MM.1S (cell line): ENCODE measurements at regions not wholly inside any gene's neighbourhood (a gene's known extent, or its start where the extent isn't known, plus 50 kb on each side); places are given as distances from the start of the nearest gene placed in this dataset.

Experiments used
- DNase-seq: peaks from one replicate; pipeline ENCODE4 v3.0.0-alpha.2; 2015
- H2AFZ ChIP-seq: fragments of 300-600 bp; sonication (generic); 2 replicates; pipeline ENCODE4 v1.6.0; 2016; ENCODE audit warnings: antibody characterized with exemption, low read length
- H3F3A ChIP-seq: fragments of 300-600 bp; sonication (generic); 2 replicates; pipeline ENCODE4 v1.6.1; 2016; ENCODE audit warnings: mild to moderate bottlenecking, antibody characterized with exemption, low read length, moderate library complexity, mixed read lengths; ENCODE audit not compliant: insufficient read depth
- H3K27ac ChIP-seq: fragments of 300-600 bp; sonication (generic); 2 replicates; pipeline ENCODE4 v1.5.1; 2016; ENCODE audit warnings: mild to moderate bottlenecking, low read length
- H3K27me3 ChIP-seq: fragments of 300-600 bp; sonication (generic); replicated peaks from 2 replicates; pipeline ENCODE4 v1.6.0; 2016; ENCODE audit warnings: low read length; ENCODE audit not compliant: insufficient read depth
- H3K36me3 ChIP-seq: fragments of 300-600 bp; sonication (generic); replicated peaks from 2 replicates; pipeline ENCODE4 v1.6.1; 2016; ENCODE audit warnings: mild to moderate bottlenecking, low read length, mixed read lengths; ENCODE audit not compliant: insufficient read depth
- H3K4me1 ChIP-seq: fragments of 300-600 bp; sonication (generic); 2 replicates; pipeline ENCODE4 v1.6.1; 2016; ENCODE audit warnings: low read length, mixed read lengths
- H3K4me2 ChIP-seq: fragments of 300-600 bp; sonication (generic); 2 replicates; pipeline ENCODE4 v1.6.0; 2016; ENCODE audit warnings: low read depth, low read length
- H3K4me3 ChIP-seq: fragments of 300-600 bp; sonication (generic); 2 replicates; pipeline ENCODE4 v1.5.1; 2016; ENCODE audit warnings: low read length, mixed read lengths
- H3K79me2 ChIP-seq: fragments of 300-600 bp; sonication (generic); 2 replicates; pipeline ENCODE4 v1.6.1; 2016; ENCODE audit warnings: mixed run types, low read length, mixed read lengths
- H3K9ac ChIP-seq: fragments of 300-600 bp; sonication (generic); 2 replicates; pipeline ENCODE4 v1.6.1; 2016; ENCODE audit warnings: low read length, mixed read lengths
- H3K9me2 ChIP-seq: fragments of 300-600 bp; sonication (generic); replicated peaks from 2 replicates; pipeline ENCODE4 v1.6.1; 2016; ENCODE audit warnings: mild to moderate bottlenecking, low read length, mixed read lengths; ENCODE audit not compliant: insufficient read depth
- H3K9me3 ChIP-seq: fragments of 300-600 bp; sonication (generic); replicated peaks from 2 replicates; pipeline ENCODE4 v1.6.1; 2016; ENCODE audit warnings: mild to moderate bottlenecking, low read length, mixed read lengths; ENCODE audit not compliant: insufficient read depth
- H4K20me1 ChIP-seq: fragments of 300-600 bp; sonication (generic); 2 replicates; pipeline ENCODE4 v1.6.1; 2016; ENCODE audit warnings: mild to moderate bottlenecking, low read length, moderate library complexity, mixed read lengths; ENCODE audit not compliant: insufficient read depth
- EZH2 ChIP-seq: fragments of 300-600 bp; sonication (generic); optimal IDR thresholded peaks from 2 replicates; pipeline ENCODE3; 2017; ENCODE audit warnings: low read depth, mild to moderate bottlenecking, antibody characterized with exemption, low read length, mixed read lengths
- EZH2phosphoT487 ChIP-seq: fragments of 300-600 bp; sonication (generic); IDR thresholded peaks from 2 replicates; pipeline ENCODE4 v1.6.1; 2018; ENCODE audit warnings: antibody characterized with exemption, low read length
- TF ChIP-seq, protein P1 (sequence below): fragments of 300-600 bp; sonication (generic); IDR thresholded peaks from 2 replicates; pipeline ENCODE4 v1.5.1; 2016; ENCODE audit warnings: antibody characterized with exemption, low read length, mixed read lengths

DNA sequence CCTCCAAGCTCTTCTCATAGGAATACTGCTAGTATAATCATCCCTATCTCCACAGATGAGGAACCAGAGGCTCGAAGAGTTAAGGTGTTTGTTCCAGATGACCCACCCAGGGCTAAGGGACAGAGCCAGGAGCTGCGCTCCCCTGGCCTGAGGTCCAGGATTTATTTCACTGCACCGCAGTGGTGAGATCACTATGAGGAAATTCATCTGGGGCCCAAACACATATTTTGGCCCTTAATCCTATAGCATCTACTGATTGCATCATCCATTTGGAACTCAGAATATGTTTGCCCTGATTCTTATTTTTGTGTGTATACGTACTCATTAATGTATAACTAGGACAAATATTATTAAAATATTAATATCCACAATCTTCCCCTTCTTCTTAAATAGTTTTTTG lies 100.1 kb upstream of the RBPJ start:
- no peaks in the 10 kb centered on the region for H3K9me3 ChIP-seq
- no peaks in the 10 kb centered on the region for H3K4me1 ChIP-seq
- H3K27ac ChIP-seq, result no peak overlapping the region
- H3K4me3 ChIP-seq, result no peak overlapping the region
- no peak for DNase-seq
- no peaks in the 10 kb centered on the region for H3F3A ChIP-seq
- no peaks in the 10 kb centered on the region for H3K79me2 ChIP-seq
- H3K36me3 ChIP-seq, result no peaks in the 10 kb centered on the region
- H3K4me2 ChIP-seq, result no peak overlapping the region
- H3K9ac ChIP-seq, result no peak overlapping the region
- TF ChIP-seq, protein P1, sequence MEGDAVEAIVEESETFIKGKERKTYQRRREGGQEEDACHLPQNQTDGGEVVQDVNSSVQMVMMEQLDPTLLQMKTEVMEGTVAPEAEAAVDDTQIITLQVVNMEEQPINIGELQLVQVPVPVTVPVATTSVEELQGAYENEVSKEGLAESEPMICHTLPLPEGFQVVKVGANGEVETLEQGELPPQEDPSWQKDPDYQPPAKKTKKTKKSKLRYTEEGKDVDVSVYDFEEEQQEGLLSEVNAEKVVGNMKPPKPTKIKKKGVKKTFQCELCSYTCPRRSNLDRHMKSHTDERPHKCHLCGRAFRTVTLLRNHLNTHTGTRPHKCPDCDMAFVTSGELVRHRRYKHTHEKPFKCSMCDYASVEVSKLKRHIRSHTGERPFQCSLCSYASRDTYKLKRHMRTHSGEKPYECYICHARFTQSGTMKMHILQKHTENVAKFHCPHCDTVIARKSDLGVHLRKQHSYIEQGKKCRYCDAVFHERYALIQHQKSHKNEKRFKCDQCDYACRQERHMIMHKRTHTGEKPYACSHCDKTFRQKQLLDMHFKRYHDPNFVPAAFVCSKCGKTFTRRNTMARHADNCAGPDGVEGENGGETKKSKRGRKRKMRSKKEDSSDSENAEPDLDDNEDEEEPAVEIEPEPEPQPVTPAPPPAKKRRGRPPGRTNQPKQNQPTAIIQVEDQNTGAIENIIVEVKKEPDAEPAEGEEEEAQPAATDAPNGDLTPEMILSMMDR, result no peak
- TF ChIP-seq EZH2, result no peak
- no peak for TF ChIP-seq EZH2phosphoT487
- H3K9me2 ChIP-seq, result no peaks in the 10 kb centered on the region
- H2AFZ ChIP-seq, result no peak overlapping the region
- H3K27me3 ChIP-seq, result no peaks in the 10 kb centered on the region
- no peaks in the 10 kb centered on the region for H4K20me1 ChIP-seq

DNA sequence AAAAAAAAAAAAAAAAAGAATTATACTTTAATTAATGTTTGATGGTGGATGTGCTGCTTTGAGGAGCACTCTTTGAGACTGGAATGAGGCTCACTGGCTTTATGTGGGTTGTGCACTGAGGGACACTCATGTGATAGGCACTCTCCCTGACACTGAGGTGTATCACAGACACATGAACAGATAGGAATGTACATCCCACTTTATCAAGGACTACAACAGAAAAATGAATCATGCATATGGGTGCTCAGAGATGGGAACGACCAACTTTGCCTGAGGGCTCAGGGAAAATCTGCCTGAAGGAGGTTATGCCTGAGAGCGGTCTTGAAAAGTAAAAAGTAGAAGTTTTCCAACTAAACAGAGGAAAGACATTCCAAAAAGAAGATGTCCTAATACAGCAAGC lies 97.7 kb upstream of the RBPJ start:
- Histone ChIP-seq H3K36me3 (no peaks in the 10 kb centered on the region), H3K9me3 (no peaks in the 10 kb centered on the region), H3K9ac (no peak overlapping the region), H3K4me3 (no peak overlapping the region), H3K27me3 (no peaks in the 10 kb centered on the region), H3K4me2 (no peak overlapping the region), H4K20me1 (no peaks in the 10 kb centered on the region), H3K27ac (no peak overlapping the region), H3K4me1 (no peaks in the 10 kb centered on the region), H2AFZ (no peak overlapping the region), H3K9me2 (no peaks in the 10 kb centered on the region), H3K79me2 (no peaks in the 10 kb centered on the region), H3F3A (no peaks in the 10 kb centered on the region)
- TF ChIP-seq EZH2 (no peak), EZH2phosphoT487 (no peak)
- TF ChIP-seq, protein P1, result no peak
- DNase-seq, result no peak

DNA sequence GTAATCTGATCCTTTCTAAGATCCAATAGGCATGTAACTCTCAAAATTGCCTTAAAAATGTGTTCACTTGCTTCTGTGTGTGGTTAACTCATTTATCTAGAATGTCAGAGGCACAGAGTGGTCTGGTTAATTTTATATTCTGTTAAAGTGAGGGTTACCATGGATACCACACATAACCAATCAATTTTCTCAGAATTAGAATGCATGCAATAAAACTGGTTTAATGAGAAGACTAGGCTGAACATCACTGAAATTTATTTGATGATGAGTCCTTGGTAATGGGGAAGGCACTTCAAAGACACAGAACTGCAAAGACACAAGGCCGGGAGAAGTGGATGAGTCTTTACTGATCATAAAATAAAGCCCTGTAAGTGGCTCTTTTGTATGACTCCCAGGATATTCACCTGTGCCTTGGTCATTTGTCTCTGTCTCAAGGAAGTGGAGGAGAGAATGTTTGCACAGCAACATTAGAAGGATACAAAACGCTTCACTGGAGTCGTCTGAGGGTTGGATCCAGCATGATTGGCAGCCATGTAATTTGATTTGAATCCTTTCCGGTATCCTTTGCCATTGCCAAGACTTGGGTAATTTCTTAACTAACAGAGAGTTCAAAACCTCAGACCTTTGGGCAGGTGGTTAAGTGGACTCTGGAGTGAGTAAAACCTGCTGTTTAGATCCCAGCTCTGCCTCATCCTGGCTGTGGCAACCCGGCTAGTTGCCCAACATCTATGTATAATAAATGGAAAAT lies 94.0 kb upstream of the RBPJ start:
- Histone ChIP-seq H3K79me2 (no peaks in the 10 kb centered on the region), H2AFZ (no peak overlapping the region), H3K9ac (no peak overlapping the region), H3F3A (no peaks in the 10 kb centered on the region), H3K4me1 (no peaks in the 10 kb centered on the region), H4K20me1 (no peaks in the 10 kb centered on the region), H3K4me3 (no peak overlapping the region), H3K36me3 (no peaks in the 10 kb centered on the region), H3K27me3 (no peaks in the 10 kb centered on the region), H3K9me2 (no peaks in the 10 kb centered on the region), H3K9me3 (no peaks in the 10 kb centered on the region), H3K4me2 (no peak overlapping the region), H3K27ac (no peak overlapping the region)
- TF ChIP-seq EZH2phosphoT487, result no peak
- TF ChIP-seq, protein P1, result no peak
- TF ChIP-seq EZH2, result no peak
- no peak for DNase-seq
